ENCODE measurements at regions not wholly inside any gene's neighbourhood (a gene's known extent, or its start where the extent isn't known, plus 50 kb on each side); places are given as distances from the start of the nearest gene placed in this dataset.

DNA sequence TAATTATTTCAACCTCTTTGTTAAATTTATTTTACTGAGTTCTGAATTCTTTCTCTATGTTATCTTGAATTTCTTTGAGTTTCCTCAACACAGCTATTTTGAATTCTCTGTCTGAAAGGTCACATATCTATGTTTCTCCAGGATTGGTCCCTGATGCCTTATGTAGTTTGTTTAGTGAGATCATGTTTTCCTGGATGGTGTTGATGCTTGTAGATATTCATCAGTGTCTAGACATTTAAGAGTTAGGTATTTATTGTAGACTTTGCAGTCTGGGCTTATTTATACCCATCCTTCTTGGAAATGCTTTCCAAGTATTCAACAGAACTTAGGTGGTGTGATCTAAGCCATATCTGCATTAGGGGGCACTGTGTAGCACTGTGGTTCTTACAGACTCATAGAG is 70.2 kb upstream of the SLC27A6 start:
- DNase-seq (ENCODE audit: low read depth) = no peak

- DNase-seq (ENCODE audit: low read depth) = no peak
Observed at GRCh38 chr5:128896675-128897074, 68.6 kb upstream of the SLC27A6 start.

GRCh38 chr5:128903550-128903949 is 61.7 kb upstream of the SLC27A6 start:
- no peak for DNase-seq (ENCODE audit: low read depth)

GRCh38 chr5:128904805-128905567 is 60.3 kb upstream of the SLC27A6 start:
- DNase-seq (ENCODE audit: low read depth) = no peak

DNA sequence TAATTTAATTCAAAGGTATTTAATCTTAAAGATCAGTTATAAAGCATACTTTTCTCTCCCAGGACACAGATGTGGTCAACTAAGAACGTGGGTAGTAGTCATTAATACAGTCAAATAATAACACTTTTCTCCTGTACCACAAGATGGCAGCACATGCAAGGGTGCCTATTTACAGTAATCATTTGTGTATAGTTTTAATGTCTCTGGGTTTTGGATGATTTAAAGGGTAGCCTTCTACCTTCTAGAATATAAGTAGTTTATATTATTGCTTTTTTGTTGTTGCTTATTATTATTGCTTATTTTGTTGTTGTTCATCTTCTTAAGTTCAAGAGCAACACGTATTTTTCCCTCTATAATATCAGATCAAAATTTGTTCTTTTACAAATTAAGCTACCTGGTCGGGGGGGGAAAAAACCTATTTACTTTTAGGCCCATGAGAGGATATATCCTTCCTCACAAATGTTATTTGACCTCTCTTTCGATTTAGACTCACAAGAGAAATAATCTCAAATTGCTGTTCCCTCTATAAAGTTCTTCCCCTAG is 59.6 kb upstream of the SLC27A6 start:
- DNase-seq (ENCODE audit: low read depth) = no peak

GRCh38 chr5:128913551-128913950 is 51.7 kb upstream of the SLC27A6 start:
- no peak for DNase-seq (ENCODE audit: low read depth)
